ENCODE measurements at regions not wholly inside any gene's neighbourhood (a gene's known extent, or its start where the extent isn't known, plus 50 kb on each side); places are given as distances from the start of the nearest gene placed in this dataset.

- no peaks in the 10 kb centered on the region for H3K27me3 ChIP-seq (ENCODE audit: low read length)
- H4K20me1 ChIP-seq (ENCODE audit: low read depth, low read length) = no peaks in the 10 kb centered on the region
- H3K79me2 ChIP-seq (ENCODE audit: insufficient read depth, low read length) = no peaks in the 10 kb centered on the region
- H3K27ac ChIP-seq (ENCODE audit: low read depth, low read length) = no peak overlapping the region
- no peak overlapping the region for H3K9ac ChIP-seq (ENCODE audit: low read length)
- no peaks in the 10 kb centered on the region for H3K9me3 ChIP-seq (ENCODE audit: insufficient read depth, low read length)
- H3K36me3 ChIP-seq (ENCODE audit: low read length) = no peaks in the 10 kb centered on the region
- no peak overlapping the region for H3K4me3 ChIP-seq (ENCODE audit: insufficient read depth, low read length, poor library complexity, severe bottlenecking)
- no peak overlapping the region for H3K4me2 ChIP-seq (ENCODE audit: low read depth, low read length, poor library complexity, severe bottlenecking)
- H2AFZ ChIP-seq (ENCODE audit: low read depth, low read length, severe bottlenecking) = no peak overlapping the region
- TF ChIP-seq EZH2phosphoT487 (conservative IDR thresholded peaks at IDR 0.05; ENCODE audit: low read length) (no peak), CTCF (IDR thresholded peaks at IDR 0.05; ENCODE audit: insufficient read depth, low read length, poor library complexity, severe bottlenecking) (no peak)
- no peaks in the 10 kb centered on the region for H3F3A ChIP-seq (ENCODE audit: insufficient read depth)
- H3K9me2 ChIP-seq (replicated peaks; ENCODE audit: insufficient read depth, low read length) = no peaks in the 10 kb centered on the region
These were observed 1024.4 kb upstream of the LRRTM1 start for GRCh38 chr2:81328968-81329367.

GRCh38 chr2:81327911-81328310 lies 1023.4 kb upstream of the LRRTM1 start:
- no peaks in the 10 kb centered on the region for H3K9me3 ChIP-seq (ENCODE audit: insufficient read depth, low read length)

GRCh38 chr2:81324046-81324445 lies 1019.5 kb upstream of the LRRTM1 start:
- H3K36me3 ChIP-seq (ENCODE audit: low read length) = no peaks in the 10 kb centered on the region
- H3F3A ChIP-seq (ENCODE audit: insufficient read depth) = no peaks in the 10 kb centered on the region
- no peak overlapping the region for H2AFZ ChIP-seq (ENCODE audit: low read depth, low read length, severe bottlenecking)
- no peaks in the 10 kb centered on the region for H4K20me1 ChIP-seq (ENCODE audit: low read depth, low read length)
- no peaks in the 10 kb centered on the region for H3K9me3 ChIP-seq (ENCODE audit: insufficient read depth, low read length)
- no peak for TF ChIP-seq CTCF (IDR thresholded peaks at IDR 0.05; ENCODE audit: insufficient read depth, low read length, poor library complexity, severe bottlenecking)
- TF ChIP-seq EZH2phosphoT487 (conservative IDR thresholded peaks at IDR 0.05; ENCODE audit: low read length) = no peak
- H3K79me2 ChIP-seq (ENCODE audit: insufficient read depth, low read length) = no peaks in the 10 kb centered on the region
- H3K27ac ChIP-seq (ENCODE audit: low read depth, low read length) = no peak overlapping the region
- no peak overlapping the region for H3K9ac ChIP-seq (ENCODE audit: low read length)
- H3K4me3 ChIP-seq (ENCODE audit: insufficient read depth, low read length, poor library complexity, severe bottlenecking) = no peak overlapping the region
- no peak overlapping the region for H3K4me2 ChIP-seq (ENCODE audit: low read depth, low read length, poor library complexity, severe bottlenecking)
- H3K27me3 ChIP-seq (ENCODE audit: low read length) = no peaks in the 10 kb centered on the region
- no peaks in the 10 kb centered on the region for H3K9me2 ChIP-seq (replicated peaks; ENCODE audit: insufficient read depth, low read length)

More at GRCh38 chr2:81327911-81328310, 1023.4 kb upstream of the LRRTM1 start:
- Histone ChIP-seq H3K36me3 (ENCODE audit: low read length) (no peaks in the 10 kb centered on the region), H3K27me3 (ENCODE audit: low read length) (no peaks in the 10 kb centered on the region), H3K27ac (ENCODE audit: low read depth, low read length) (no peak overlapping the region), H3K79me2 (ENCODE audit: insufficient read depth, low read length) (no peaks in the 10 kb centered on the region), H3K4me2 (ENCODE audit: low read depth, low read length, poor library complexity, severe bottlenecking) (no peak overlapping the region), H3K4me3 (ENCODE audit: insufficient read depth, low read length, poor library complexity, severe bottlenecking) (no peak overlapping the region), H2AFZ (ENCODE audit: low read depth, low read length, severe bottlenecking) (no peak overlapping the region), H3K9me2 (replicated peaks; ENCODE audit: insufficient read depth, low read length) (no peaks in the 10 kb centered on the region), H3K9ac (ENCODE audit: low read length) (no peak overlapping the region), H3F3A (ENCODE audit: insufficient read depth) (no peaks in the 10 kb centered on the region), H4K20me1 (ENCODE audit: low read depth, low read length) (no peaks in the 10 kb centered on the region)
- TF ChIP-seq EZH2phosphoT487 (conservative IDR thresholded peaks at IDR 0.05; ENCODE audit: low read length) (no peak), CTCF (IDR thresholded peaks at IDR 0.05; ENCODE audit: insufficient read depth, low read length, poor library complexity, severe bottlenecking) (no peak)

Measured in SU-DHL-6 (cell line).